ENCODE measurements at regions not wholly inside any gene's neighbourhood (a gene's known extent, or its start where the extent isn't known, plus 50 kb on each side); places are given as distances from the start of the nearest gene placed in this dataset.

- no peaks in the 10 kb centered on the region for H3K9me2 ChIP-seq (ENCODE audit: insufficient read depth, low read length)
- no peak overlapping the region for H3K4me2 ChIP-seq (ENCODE audit: low read length)
- H3K27me3 ChIP-seq (ENCODE audit: insufficient read depth, low read depth, low read length): no peaks in the 10 kb centered on the region
- H3F3A ChIP-seq (ENCODE audit: insufficient read depth, low read length, poor library complexity, severe bottlenecking): no peaks in the 10 kb centered on the region
- no peaks in the 10 kb centered on the region for H3K9me3 ChIP-seq (ENCODE audit: low read length)
- H3K4me3 ChIP-seq (ENCODE audit: low read length): no peak overlapping the region
- no peak overlapping the region for H2AFZ ChIP-seq (ENCODE audit: low read depth, low read length)
- H3K9ac ChIP-seq (ENCODE audit: low read length): no peak overlapping the region
- TF ChIP-seq EP300 (conservative IDR thresholded peaks at IDR 0.05; ENCODE audit: poor library complexity, severe bottlenecking) (no peak), CTCF (IDR thresholded peaks at IDR 0.05; ENCODE audit: poor library complexity, severe bottlenecking) (no peak), TAF1 (IDR thresholded peaks at IDR 0.05; ENCODE audit: low read depth) (no peak), REST (IDR thresholded peaks at IDR 0.05; ENCODE audit: borderline replicate concordance) (no peak), MXI1 (conservative IDR thresholded peaks at IDR 0.05; ENCODE audit: poor library complexity, severe bottlenecking) (no peak), EZH2 (IDR thresholded peaks at IDR 0.05; ENCODE audit: borderline replicate concordance, insufficient read depth, low read length, poor library complexity, severe bottlenecking) (no peak), SMC3 (conservative IDR thresholded peaks at IDR 0.05; ENCODE audit: poor library complexity) (no peak), RAD21 (conservative IDR thresholded peaks at IDR 0.05) (no peak), POLR2AphosphoS5 (IDR thresholded peaks at IDR 0.05) (no peak)
- no peaks in the 10 kb centered on the region for H3K36me3 ChIP-seq (ENCODE audit: insufficient read depth, low read length)
- no peak overlapping the region for H3K27ac ChIP-seq (ENCODE audit: low read length)
- H3K79me2 ChIP-seq (replicated peaks; ENCODE audit: insufficient read depth, low read length): no peaks in the 10 kb centered on the region
- H4K20me1 ChIP-seq (ENCODE audit: insufficient read depth): no peaks in the 10 kb centered on the region
Observed at GRCh38 chr5:2684606-2685005, 66.9 kb downstream of the IRX2 start.

GRCh38 chr5:2683720-2684119 lies 67.8 kb downstream of the IRX2 start:
- no peaks in the 10 kb centered on the region for H3K79me2 ChIP-seq (replicated peaks; ENCODE audit: insufficient read depth, low read length)
- H3K36me3 ChIP-seq (ENCODE audit: insufficient read depth, low read length): no peaks in the 10 kb centered on the region
- no peaks in the 10 kb centered on the region for H3K9me2 ChIP-seq (ENCODE audit: insufficient read depth, low read length)
- H3K4me2 ChIP-seq (ENCODE audit: low read length): no peak overlapping the region
- H3K4me3 ChIP-seq (ENCODE audit: low read length): no peak overlapping the region
- H3K9me3 ChIP-seq (ENCODE audit: low read length): no peaks in the 10 kb centered on the region
- H3K27me3 ChIP-seq (ENCODE audit: insufficient read depth, low read depth, low read length): no peaks in the 10 kb centered on the region
- TF ChIP-seq SMC3 (conservative IDR thresholded peaks at IDR 0.05; ENCODE audit: poor library complexity): no peak
- no peak for TF ChIP-seq EZH2 (IDR thresholded peaks at IDR 0.05; ENCODE audit: borderline replicate concordance, insufficient read depth, low read length, poor library complexity, severe bottlenecking)
- TF ChIP-seq REST (IDR thresholded peaks at IDR 0.05; ENCODE audit: borderline replicate concordance): no peak
- no peak for TF ChIP-seq POLR2AphosphoS5 (IDR thresholded peaks at IDR 0.05)
- no peak for TF ChIP-seq CTCF (IDR thresholded peaks at IDR 0.05; ENCODE audit: poor library complexity, severe bottlenecking)
- no peak for TF ChIP-seq EP300 (conservative IDR thresholded peaks at IDR 0.05; ENCODE audit: poor library complexity, severe bottlenecking)
- TF ChIP-seq MXI1 (conservative IDR thresholded peaks at IDR 0.05; ENCODE audit: poor library complexity, severe bottlenecking): no peak
- no peak for TF ChIP-seq TAF1 (IDR thresholded peaks at IDR 0.05; ENCODE audit: low read depth)
- TF ChIP-seq RAD21 (conservative IDR thresholded peaks at IDR 0.05): no peak
- no peak overlapping the region for H3K9ac ChIP-seq (ENCODE audit: low read length)
- H2AFZ ChIP-seq (ENCODE audit: low read depth, low read length): no peak overlapping the region
- H4K20me1 ChIP-seq (ENCODE audit: insufficient read depth): no peaks in the 10 kb centered on the region
- H3K27ac ChIP-seq (ENCODE audit: low read length): no peak overlapping the region
- no peaks in the 10 kb centered on the region for H3F3A ChIP-seq (ENCODE audit: insufficient read depth, low read length, poor library complexity, severe bottlenecking)

All from neural cell (in vitro differentiated cells).